SIG-M5 treated with dmso at 0.1 percent for 504 hours (cell line): ENCODE measurements at regions not wholly inside any gene's neighbourhood (a gene's known extent, or its start where the extent isn't known, plus 50 kb on each side); places are given as distances from the start of the nearest gene placed in this dataset.
"Not testable (repeated sequence)": the region's sequence is repeated elsewhere in the genome, so short reads cannot be mapped to it uniquely, and the experiment has no call there.

Source experiments
- DNase-seq: peaks from one replicate; lab custom pipeline; 2025; ENCODE audit not compliant: unreplicated experiment; lab: John Stamatoyannopoulos, UW

DNA sequence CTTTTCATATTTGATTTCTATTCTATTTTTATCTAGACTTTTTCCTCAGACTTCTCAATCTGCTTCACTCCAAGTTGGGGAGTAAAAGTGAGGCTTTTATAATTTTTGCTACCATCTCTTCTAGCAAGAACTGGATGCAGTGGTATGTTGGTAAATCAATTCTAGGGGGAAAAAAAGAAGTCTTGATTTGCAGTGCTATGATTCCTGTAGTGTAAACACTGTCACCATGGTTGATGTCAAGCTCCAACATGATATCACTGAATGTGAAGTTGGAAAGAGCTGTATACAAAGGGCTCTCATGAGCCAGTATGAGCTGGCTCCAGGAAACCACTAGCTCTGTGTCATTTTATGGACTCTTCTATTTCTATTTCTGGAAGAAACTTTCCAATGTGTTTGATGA lies 439.2 kb downstream of the NTRK2 start:
- no peak for DNase-seq

DNA sequence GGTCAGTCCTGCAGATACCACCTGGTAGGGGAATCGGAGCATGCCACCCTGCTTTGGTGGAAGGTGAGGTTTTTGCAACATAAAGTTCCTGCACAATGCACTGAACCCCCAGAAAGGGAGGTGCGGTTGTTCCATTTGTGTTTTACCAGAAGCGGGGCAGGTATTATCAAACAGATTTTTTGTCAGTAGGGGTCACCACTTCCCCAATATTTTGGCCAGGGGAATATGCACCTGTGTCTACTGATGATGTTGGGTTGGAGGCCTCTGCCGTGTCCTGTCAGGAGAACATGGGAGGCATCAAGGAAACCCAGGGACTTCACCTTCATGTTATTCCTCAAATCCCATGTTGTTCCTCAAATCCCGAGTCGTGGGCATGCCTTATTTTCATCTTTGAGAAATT lies 438.7 kb downstream of the NTRK2 start:
- DNase-seq, result no peak

DNA sequence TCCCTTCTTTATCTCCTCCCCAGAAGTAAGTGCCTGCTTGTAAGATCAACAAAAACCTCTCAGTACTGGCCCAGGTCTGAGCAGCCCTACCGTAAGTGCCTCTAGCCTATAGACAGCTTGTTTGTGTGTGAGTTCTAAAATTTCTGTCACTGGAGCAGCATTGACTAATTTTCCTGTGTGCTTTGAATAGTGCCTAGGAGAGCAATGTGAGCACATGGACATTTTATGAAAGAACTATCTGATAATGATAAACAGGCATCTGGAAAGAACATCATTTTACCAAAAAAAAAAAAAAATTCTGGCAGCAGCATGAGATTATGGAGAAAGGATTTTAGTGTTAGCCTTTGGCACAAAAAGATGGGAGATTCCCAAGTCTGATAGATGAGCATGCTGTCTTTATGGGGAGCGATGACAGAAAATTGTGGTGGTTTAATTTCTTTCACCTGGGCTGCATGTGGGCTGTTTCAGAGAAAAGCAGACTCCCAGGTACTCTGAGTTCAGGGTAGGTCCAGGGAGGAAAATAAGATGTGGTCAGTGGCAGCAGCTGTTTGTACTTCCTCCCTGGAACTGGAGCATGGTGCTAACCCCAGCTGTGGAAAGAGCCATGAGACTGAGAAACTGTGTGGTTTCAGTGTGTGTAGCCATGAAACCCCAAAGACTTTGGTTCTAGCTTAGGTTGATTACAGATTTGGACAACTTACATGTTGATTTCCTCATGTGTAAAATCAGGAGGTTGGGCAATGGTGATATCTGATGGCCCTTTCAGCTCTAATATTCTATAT lies 419.9 kb downstream of the NTRK2 start:
- no peak for DNase-seq

DNA sequence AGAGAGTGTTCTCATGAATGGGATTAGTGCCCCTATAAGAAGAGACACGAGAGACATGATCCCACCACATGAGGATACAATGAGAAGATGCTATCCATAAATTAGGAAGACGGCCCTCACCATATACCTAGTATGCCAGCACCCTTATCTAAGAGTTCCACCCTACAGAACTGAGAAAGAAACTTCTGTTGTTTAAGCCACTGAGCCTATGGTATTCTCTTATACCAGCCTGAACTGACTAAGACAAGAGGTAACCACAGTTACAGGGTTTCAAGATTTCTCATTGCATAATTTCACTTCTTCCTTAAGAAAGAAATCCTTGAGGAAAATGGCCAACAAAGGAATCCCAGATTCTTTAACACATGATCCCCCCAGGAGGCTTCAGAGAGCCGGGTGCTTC lies 412.4 kb downstream of the NTRK2 start:
- no peak for DNase-seq

DNA sequence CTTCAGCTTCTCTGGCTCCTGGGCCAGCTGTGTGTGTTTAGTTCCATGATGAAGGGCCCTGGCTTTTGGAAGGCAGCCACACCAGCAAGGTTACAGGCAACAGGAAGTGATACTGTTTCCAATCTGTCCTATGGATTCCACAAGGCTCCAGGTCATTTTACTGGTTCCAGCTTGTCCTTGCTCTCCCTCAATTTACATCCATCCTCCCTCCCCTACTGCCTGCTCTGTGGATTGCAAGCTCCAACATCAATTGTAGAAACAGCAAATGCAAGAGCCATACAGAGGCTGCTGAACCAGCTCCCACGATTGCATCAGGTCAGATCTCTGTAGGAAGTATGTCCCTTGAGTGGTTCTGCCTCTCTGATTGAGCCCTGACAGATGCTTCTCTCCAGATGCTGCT lies 409.8 kb downstream of the NTRK2 start:
- no peak for DNase-seq

DNA sequence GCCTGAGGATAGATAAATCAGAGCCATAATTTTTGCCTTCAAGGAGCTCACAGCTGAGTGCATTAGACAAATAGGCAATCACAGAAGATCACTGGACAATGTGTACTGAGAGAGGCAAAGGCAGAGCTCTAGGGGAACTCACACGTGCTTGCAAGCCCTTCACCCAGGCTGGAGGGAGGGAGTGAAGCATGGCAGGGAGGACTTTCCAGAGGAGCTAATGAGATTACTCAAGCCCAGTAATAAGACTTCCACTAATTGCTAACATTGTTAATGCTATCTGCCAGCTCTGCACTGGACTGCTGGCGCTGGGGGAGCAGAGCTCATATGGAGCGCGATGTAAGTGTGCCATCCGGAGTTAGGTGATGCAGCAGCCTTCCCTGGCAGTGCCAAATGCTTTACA lies 408.4 kb downstream of the NTRK2 start:
- DNase-seq, result no peak

DNA sequence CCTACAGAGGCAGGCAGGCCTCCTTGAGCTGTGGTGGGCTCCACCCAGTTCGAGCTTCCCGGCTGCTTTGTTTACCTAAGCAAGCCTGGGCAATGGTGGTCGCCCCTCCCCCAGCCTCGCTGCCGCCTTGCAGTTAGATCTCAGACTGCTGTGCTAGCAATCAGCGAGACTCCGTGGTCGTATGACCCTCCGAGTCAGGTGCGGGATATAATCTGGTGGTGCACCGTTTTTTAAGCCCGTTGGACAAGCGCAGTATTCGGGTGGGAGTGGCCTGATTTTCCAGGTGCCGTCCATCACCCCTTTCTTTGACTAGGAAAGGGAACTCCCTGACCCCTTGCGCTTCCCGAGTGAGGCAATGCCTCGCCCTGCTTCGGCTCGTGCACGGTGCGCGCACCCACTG lies 407.6 kb downstream of the NTRK2 start:
- not testable (repeated sequence) for DNase-seq
